ENCODE measurements at regions not wholly inside any gene's neighbourhood (a gene's known extent, or its start where the extent isn't known, plus 50 kb on each side); places are given as distances from the start of the nearest gene placed in this dataset.
"Not testable (repeated sequence)": the region's sequence is repeated elsewhere in the genome, so short reads cannot be mapped to it uniquely, and the experiment has no call there.

- H3K4me2 ChIP-seq (ENCODE audit: low read depth, low read length) = no peak overlapping the region
Observed at GRCh38 chr7:109659261-109659660, 1089.6 kb downstream of the DNAJB9 start.

GRCh38 chr7:109660401-109660800, 1090.7 kb downstream of the DNAJB9 start:
- H2AFZ ChIP-seq (ENCODE audit: low read length) = no peak overlapping the region

More at GRCh38 chr7:109659261-109659660, 1089.6 kb downstream of the DNAJB9 start:
- H4K20me1 ChIP-seq (ENCODE audit: insufficient read depth, low read length) = no peaks in the 10 kb centered on the region
- no peaks in the 10 kb centered on the region for H3K9me2 ChIP-seq (replicated peaks; ENCODE audit: insufficient read depth, low read length)
- no peaks in the 10 kb centered on the region for H3K9me3 ChIP-seq (replicated peaks; ENCODE audit: insufficient read depth, low read length)
- no peaks in the 10 kb centered on the region for H3K79me2 ChIP-seq (ENCODE audit: low read length)
- DNase-seq = no peak
- H3K4me1 ChIP-seq (ENCODE audit: low read length) = no peaks in the 10 kb centered on the region
- no peaks in the 10 kb centered on the region for H3K36me3 ChIP-seq (replicated peaks; ENCODE audit: insufficient read depth, low read length)
- no peaks in the 10 kb centered on the region for H3F3A ChIP-seq (ENCODE audit: insufficient read depth, low read length)
- no peak overlapping the region for H3K4me3 ChIP-seq (ENCODE audit: low read length)
- H3K27me3 ChIP-seq (replicated peaks; ENCODE audit: insufficient read depth, low read length) = no peaks in the 10 kb centered on the region
- no peak overlapping the region for H3K9ac ChIP-seq (ENCODE audit: low read length)
- no peak overlapping the region for H2AFZ ChIP-seq (ENCODE audit: low read length)
- H3K27ac ChIP-seq (ENCODE audit: low read length) = no peak overlapping the region
- TF ChIP-seq EZH2 (optimal IDR thresholded peaks at IDR 0.05; ENCODE audit: low read depth, low read length) = no peak
- TF ChIP-seq CTCF (IDR thresholded peaks at IDR 0.05; ENCODE audit: low read length) = no peak
- TF ChIP-seq EZH2phosphoT487 (IDR thresholded peaks at IDR 0.05; ENCODE audit: low read length) = no peak

GRCh38 chr7:109663806-109664205, 1094.1 kb downstream of the DNAJB9 start:
- no peak overlapping the region for H3K27ac ChIP-seq (ENCODE audit: low read length)
- H3F3A ChIP-seq (ENCODE audit: insufficient read depth, low read length) = no peaks in the 10 kb centered on the region
- no peaks in the 10 kb centered on the region for H3K27me3 ChIP-seq (replicated peaks; ENCODE audit: insufficient read depth, low read length)
- H3K9me2 ChIP-seq (replicated peaks; ENCODE audit: insufficient read depth, low read length) = no peaks in the 10 kb centered on the region
- no peak for DNase-seq
- H3K79me2 ChIP-seq (ENCODE audit: low read length) = no peaks in the 10 kb centered on the region
- no peak overlapping the region for H2AFZ ChIP-seq (ENCODE audit: low read length)
- no peaks in the 10 kb centered on the region for H3K4me1 ChIP-seq (ENCODE audit: low read length)
- H3K9me3 ChIP-seq (replicated peaks; ENCODE audit: insufficient read depth, low read length) = no peaks in the 10 kb centered on the region
- H4K20me1 ChIP-seq (ENCODE audit: insufficient read depth, low read length) = no peaks in the 10 kb centered on the region
- no peak overlapping the region for H3K4me3 ChIP-seq (ENCODE audit: low read length)
- no peaks in the 10 kb centered on the region for H3K36me3 ChIP-seq (replicated peaks; ENCODE audit: insufficient read depth, low read length)
- TF ChIP-seq CTCF (IDR thresholded peaks at IDR 0.05; ENCODE audit: low read length) (no peak), EZH2phosphoT487 (IDR thresholded peaks at IDR 0.05; ENCODE audit: low read length) (no peak), EZH2 (optimal IDR thresholded peaks at IDR 0.05; ENCODE audit: low read depth, low read length) (no peak)
- H3K9ac ChIP-seq (ENCODE audit: low read length) = no peak overlapping the region
- H3K4me2 ChIP-seq (ENCODE audit: low read depth, low read length) = no peak overlapping the region

More at GRCh38 chr7:109660401-109660800, 1090.7 kb downstream of the DNAJB9 start:
- H3K9me3 ChIP-seq (replicated peaks; ENCODE audit: insufficient read depth, low read length) = no peaks in the 10 kb centered on the region
- no peak overlapping the region for H3K4me3 ChIP-seq (ENCODE audit: low read length)
- no peak overlapping the region for H3K27ac ChIP-seq (ENCODE audit: low read length)
- H3K4me1 ChIP-seq (ENCODE audit: low read length) = no peaks in the 10 kb centered on the region
- H4K20me1 ChIP-seq (ENCODE audit: insufficient read depth, low read length) = no peaks in the 10 kb centered on the region
- TF ChIP-seq CTCF (IDR thresholded peaks at IDR 0.05; ENCODE audit: low read length) = no peak
- TF ChIP-seq EZH2phosphoT487 (IDR thresholded peaks at IDR 0.05; ENCODE audit: low read length) = no peak
- no peak for TF ChIP-seq EZH2 (optimal IDR thresholded peaks at IDR 0.05; ENCODE audit: low read depth, low read length)
- H3K79me2 ChIP-seq (ENCODE audit: low read length) = no peaks in the 10 kb centered on the region
- H3K9ac ChIP-seq (ENCODE audit: low read length) = no peak overlapping the region
- H3F3A ChIP-seq (ENCODE audit: insufficient read depth, low read length) = no peaks in the 10 kb centered on the region
- no peaks in the 10 kb centered on the region for H3K36me3 ChIP-seq (replicated peaks; ENCODE audit: insufficient read depth, low read length)
- H3K27me3 ChIP-seq (replicated peaks; ENCODE audit: insufficient read depth, low read length) = no peaks in the 10 kb centered on the region
- H3K9me2 ChIP-seq (replicated peaks; ENCODE audit: insufficient read depth, low read length) = no peaks in the 10 kb centered on the region
- DNase-seq = no peak
- no peak overlapping the region for H3K4me2 ChIP-seq (ENCODE audit: low read depth, low read length)

GRCh38 chr7:109687269-109687668, 1117.6 kb downstream of the DNAJB9 start:
- H2AFZ ChIP-seq (ENCODE audit: low read length); H3K36me3 ChIP-seq (replicated peaks; ENCODE audit: insufficient read depth, low read length); H3K27ac ChIP-seq (ENCODE audit: low read length); H3K9ac ChIP-seq (ENCODE audit: low read length); H3K9me2 ChIP-seq (replicated peaks; ENCODE audit: insufficient read depth, low read length); DNase-seq; H4K20me1 ChIP-seq (ENCODE audit: insufficient read depth, low read length); H3K9me3 ChIP-seq (replicated peaks; ENCODE audit: insufficient read depth, low read length); H3F3A ChIP-seq (ENCODE audit: insufficient read depth, low read length); H3K4me2 ChIP-seq (ENCODE audit: low read depth, low read length); H3K79me2 ChIP-seq (ENCODE audit: low read length); H3K27me3 ChIP-seq (replicated peaks; ENCODE audit: insufficient read depth, low read length); H3K4me1 ChIP-seq (ENCODE audit: low read length); H3K4me3 ChIP-seq (ENCODE audit: low read length): not testable (repeated sequence)

- not testable (repeated sequence) for H3K27ac ChIP-seq (ENCODE audit: low read length); H3K27me3 ChIP-seq (replicated peaks; ENCODE audit: insufficient read depth, low read length); H3K4me3 ChIP-seq (ENCODE audit: low read length); DNase-seq; H3K36me3 ChIP-seq (replicated peaks; ENCODE audit: insufficient read depth, low read length); H3K9me2 ChIP-seq (replicated peaks; ENCODE audit: insufficient read depth, low read length); H3F3A ChIP-seq (ENCODE audit: insufficient read depth, low read length); H3K4me2 ChIP-seq (ENCODE audit: low read depth, low read length); H3K79me2 ChIP-seq (ENCODE audit: low read length); H3K9me3 ChIP-seq (replicated peaks; ENCODE audit: insufficient read depth, low read length); H4K20me1 ChIP-seq (ENCODE audit: insufficient read depth, low read length); H2AFZ ChIP-seq (ENCODE audit: low read length); H3K9ac ChIP-seq (ENCODE audit: low read length); H3K4me1 ChIP-seq (ENCODE audit: low read length)
Observed at GRCh38 chr7:109692613-109693012, 1122.9 kb downstream of the DNAJB9 start.

Data from MM.1S (cell line).